Neural cell (in vitro differentiated cells): ENCODE measurements at regions not wholly inside any gene's neighbourhood (a gene's known extent, or its start where the extent isn't known, plus 50 kb on each side); places are given as distances from the start of the nearest gene placed in this dataset.

Source experiments
- H2AFZ ChIP-seq: fragments of 200-600, 300-800 bp; sonication (generic), shearing (Covaris generic); 2 replicates; pipeline ENCODE4 v1.6.0; 2014; ENCODE audit warnings: low read depth, mild to moderate bottlenecking, antibody characterized with exemption, low read length, moderate library complexity
- H3F3A ChIP-seq: fragments of 200-600 bp; shearing (Covaris generic); 2 replicates; pipeline ENCODE4 v1.6.1; 2016; ENCODE audit warnings: mild to moderate bottlenecking, moderate library complexity, mixed read lengths, antibody characterized with exemption, low read length; ENCODE audit not compliant: insufficient read depth, poor library complexity, severe bottlenecking
- H3K27ac ChIP-seq: fragments of 200-600, 300-800 bp; sonication (generic), shearing (Covaris generic); 2 replicates; pipeline ENCODE4 v1.5.1; 2014; ENCODE audit warnings: mild to moderate bottlenecking, low read length, moderate library complexity
- H3K27me3 ChIP-seq: fragments of 300-800, 200-600 bp; sonication (generic), shearing (Covaris generic); 2 replicates; pipeline ENCODE4 v1.6.0; 2014; ENCODE audit warnings: mild to moderate bottlenecking, low read depth, low read length, moderate library complexity; ENCODE audit not compliant: insufficient read depth
- H3K36me3 ChIP-seq: fragments of 300-800, 200-600 bp; sonication (generic), shearing (Covaris generic); 2 replicates; pipeline ENCODE4 v1.5.1; 2014; ENCODE audit warnings: mild to moderate bottlenecking, antibody characterized with exemption, low read length, moderate library complexity; ENCODE audit not compliant: insufficient read depth
- H3K4me2 ChIP-seq: fragments of 300-800, 200-600 bp; sonication (generic), shearing (Covaris generic); 2 replicates; pipeline ENCODE4 v1.6.0; 2014; ENCODE audit warnings: mild to moderate bottlenecking, low read length
- H3K4me3 ChIP-seq: fragments of 300-800, 200-600 bp; sonication (generic), shearing (Covaris generic); 2 replicates; pipeline ENCODE4 v1.5.1; 2014; ENCODE audit warnings: mild to moderate bottlenecking, low read length, moderate library complexity
- H3K79me2 ChIP-seq: fragments of 200-600 bp; shearing (Covaris generic); replicated peaks from 2 replicates; pipeline ENCODE4 v1.6.0; 2014; ENCODE audit warnings: mild to moderate bottlenecking, low read length, moderate library complexity; ENCODE audit not compliant: insufficient read depth
- H3K9ac ChIP-seq: fragments of 300-800, 200-600 bp; sonication (generic), shearing (Covaris generic); 2 replicates; pipeline ENCODE4 v1.6.1; 2016; ENCODE audit warnings: mild to moderate bottlenecking, low read length, mixed read lengths
- H3K9me2 ChIP-seq: fragments of 200-600 bp; shearing (Covaris generic); 2 replicates; pipeline ENCODE4 v1.6.1; 2016; ENCODE audit warnings: mild to moderate bottlenecking, low read length, mixed read lengths; ENCODE audit not compliant: insufficient read depth
- H3K9me3 ChIP-seq: fragments of 200-600, 300-800 bp; sonication (generic), shearing (Covaris generic); 2 replicates; pipeline ENCODE4 v1.6.1; 2016; ENCODE audit warnings: mild to moderate bottlenecking, mixed run types, low read length, moderate library complexity, mixed read lengths
- H4K20me1 ChIP-seq: fragments of 200-600 bp; shearing (Covaris generic); 2 replicates; pipeline ENCODE4 v1.6.1; 2016; ENCODE audit warnings: mild to moderate bottlenecking, mixed run types; ENCODE audit not compliant: insufficient read depth
- EP300 ChIP-seq: fragments of 450-650 bp; conservative IDR thresholded peaks from 2 replicates; pipeline ENCODE4 v1.6.1; 2014; ENCODE audit warnings: antibody characterized with exemption, mild to moderate bottlenecking, moderate library complexity; ENCODE audit not compliant: poor library complexity, severe bottlenecking
- EZH2 ChIP-seq: fragments of 200-600, 300-800 bp; shearing (Covaris generic), sonication (generic); IDR thresholded peaks from 2 replicates; pipeline ENCODE4 v1.6.1; 2014; ENCODE audit warnings: antibody characterized with exemption, low read length, borderline replicate concordance, mild to moderate bottlenecking; ENCODE audit not compliant: insufficient read depth, poor library complexity, severe bottlenecking
- MXI1 ChIP-seq: fragments of 450-650 bp; conservative IDR thresholded peaks from 2 replicates; pipeline ENCODE4 v1.6.1; 2014; ENCODE audit warnings: antibody characterized with exemption, mild to moderate bottlenecking; ENCODE audit not compliant: poor library complexity, severe bottlenecking
- POLR2AphosphoS5 ChIP-seq: IDR thresholded peaks from 2 replicates; pipeline ENCODE4 v1.6.1; 2012
- RAD21 ChIP-seq: fragments of 450-650 bp; conservative IDR thresholded peaks from 2 replicates; pipeline ENCODE4 v1.6.1; 2014; ENCODE audit warnings: antibody characterized with exemption, mild to moderate bottlenecking, moderate library complexity
- SMC3 ChIP-seq: fragments of 450-650 bp; conservative IDR thresholded peaks from 2 replicates; pipeline ENCODE4 v1.6.1; 2014; ENCODE audit warnings: antibody characterized with exemption, mild to moderate bottlenecking, moderate library complexity; ENCODE audit not compliant: poor library complexity
- TAF1 ChIP-seq: IDR thresholded peaks from 2 replicates; pipeline ENCODE4 v1.6.1; 2012; ENCODE audit warnings: low read depth
- TF ChIP-seq, protein P1 (sequence below): fragments of 450-650 bp; IDR thresholded peaks from 2 replicates; pipeline ENCODE4 v1.5.1; 2014; ENCODE audit warnings: antibody characterized with exemption, mild to moderate bottlenecking, moderate library complexity; ENCODE audit not compliant: poor library complexity, severe bottlenecking
- TF ChIP-seq, protein P2 (sequence below): IDR thresholded peaks from 2 replicates; pipeline ENCODE4 v1.6.1; 2012; ENCODE audit warnings: borderline replicate concordance

DNA sequence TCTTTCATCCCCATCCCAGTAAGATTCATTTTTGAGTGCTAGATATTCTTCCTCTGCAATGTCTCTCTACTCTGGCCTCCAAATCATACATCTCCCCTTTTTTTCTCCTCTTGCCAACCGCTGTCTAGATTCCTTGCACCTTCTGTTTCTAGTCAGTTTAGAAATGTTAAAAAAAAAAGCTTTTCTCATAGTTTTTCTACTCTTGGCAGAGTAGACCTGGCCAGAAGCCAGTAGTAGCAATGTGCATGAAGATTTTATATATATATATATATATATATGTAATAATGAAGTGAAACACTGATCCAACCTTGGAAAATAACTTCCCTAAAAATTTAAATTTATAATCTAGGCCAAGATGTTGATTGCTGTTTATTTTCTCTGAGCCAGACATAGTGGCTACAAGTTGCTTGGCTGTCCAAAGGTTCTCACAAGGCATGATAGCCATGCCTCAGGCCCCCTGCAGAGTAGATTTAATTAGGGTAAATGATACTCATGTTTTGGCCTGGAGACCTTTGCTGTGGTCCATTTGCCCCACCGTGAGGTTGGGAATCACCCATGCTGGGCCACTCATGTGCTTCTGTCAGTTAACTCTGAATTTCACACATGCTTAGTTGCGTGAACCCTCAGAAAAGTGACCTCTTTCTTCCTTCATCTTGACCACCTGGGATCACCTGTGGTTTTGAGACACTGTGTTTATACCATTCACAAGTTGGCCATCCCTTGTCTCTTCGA lies 103.4 kb upstream of the KCNE2 start:
- no peaks in the 10 kb centered on the region for H3K9me3 ChIP-seq
- no peaks in the 10 kb centered on the region for H4K20me1 ChIP-seq
- no peaks in the 10 kb centered on the region for H3K9me2 ChIP-seq
- TF ChIP-seq, protein P1, sequence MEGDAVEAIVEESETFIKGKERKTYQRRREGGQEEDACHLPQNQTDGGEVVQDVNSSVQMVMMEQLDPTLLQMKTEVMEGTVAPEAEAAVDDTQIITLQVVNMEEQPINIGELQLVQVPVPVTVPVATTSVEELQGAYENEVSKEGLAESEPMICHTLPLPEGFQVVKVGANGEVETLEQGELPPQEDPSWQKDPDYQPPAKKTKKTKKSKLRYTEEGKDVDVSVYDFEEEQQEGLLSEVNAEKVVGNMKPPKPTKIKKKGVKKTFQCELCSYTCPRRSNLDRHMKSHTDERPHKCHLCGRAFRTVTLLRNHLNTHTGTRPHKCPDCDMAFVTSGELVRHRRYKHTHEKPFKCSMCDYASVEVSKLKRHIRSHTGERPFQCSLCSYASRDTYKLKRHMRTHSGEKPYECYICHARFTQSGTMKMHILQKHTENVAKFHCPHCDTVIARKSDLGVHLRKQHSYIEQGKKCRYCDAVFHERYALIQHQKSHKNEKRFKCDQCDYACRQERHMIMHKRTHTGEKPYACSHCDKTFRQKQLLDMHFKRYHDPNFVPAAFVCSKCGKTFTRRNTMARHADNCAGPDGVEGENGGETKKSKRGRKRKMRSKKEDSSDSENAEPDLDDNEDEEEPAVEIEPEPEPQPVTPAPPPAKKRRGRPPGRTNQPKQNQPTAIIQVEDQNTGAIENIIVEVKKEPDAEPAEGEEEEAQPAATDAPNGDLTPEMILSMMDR: no peak
- TF ChIP-seq POLR2AphosphoS5 (no peak), EZH2 (no peak), SMC3 (no peak), TAF1 (no peak), RAD21 (no peak), EP300 (no peak), MXI1 (no peak)
- TF ChIP-seq, protein P2, sequence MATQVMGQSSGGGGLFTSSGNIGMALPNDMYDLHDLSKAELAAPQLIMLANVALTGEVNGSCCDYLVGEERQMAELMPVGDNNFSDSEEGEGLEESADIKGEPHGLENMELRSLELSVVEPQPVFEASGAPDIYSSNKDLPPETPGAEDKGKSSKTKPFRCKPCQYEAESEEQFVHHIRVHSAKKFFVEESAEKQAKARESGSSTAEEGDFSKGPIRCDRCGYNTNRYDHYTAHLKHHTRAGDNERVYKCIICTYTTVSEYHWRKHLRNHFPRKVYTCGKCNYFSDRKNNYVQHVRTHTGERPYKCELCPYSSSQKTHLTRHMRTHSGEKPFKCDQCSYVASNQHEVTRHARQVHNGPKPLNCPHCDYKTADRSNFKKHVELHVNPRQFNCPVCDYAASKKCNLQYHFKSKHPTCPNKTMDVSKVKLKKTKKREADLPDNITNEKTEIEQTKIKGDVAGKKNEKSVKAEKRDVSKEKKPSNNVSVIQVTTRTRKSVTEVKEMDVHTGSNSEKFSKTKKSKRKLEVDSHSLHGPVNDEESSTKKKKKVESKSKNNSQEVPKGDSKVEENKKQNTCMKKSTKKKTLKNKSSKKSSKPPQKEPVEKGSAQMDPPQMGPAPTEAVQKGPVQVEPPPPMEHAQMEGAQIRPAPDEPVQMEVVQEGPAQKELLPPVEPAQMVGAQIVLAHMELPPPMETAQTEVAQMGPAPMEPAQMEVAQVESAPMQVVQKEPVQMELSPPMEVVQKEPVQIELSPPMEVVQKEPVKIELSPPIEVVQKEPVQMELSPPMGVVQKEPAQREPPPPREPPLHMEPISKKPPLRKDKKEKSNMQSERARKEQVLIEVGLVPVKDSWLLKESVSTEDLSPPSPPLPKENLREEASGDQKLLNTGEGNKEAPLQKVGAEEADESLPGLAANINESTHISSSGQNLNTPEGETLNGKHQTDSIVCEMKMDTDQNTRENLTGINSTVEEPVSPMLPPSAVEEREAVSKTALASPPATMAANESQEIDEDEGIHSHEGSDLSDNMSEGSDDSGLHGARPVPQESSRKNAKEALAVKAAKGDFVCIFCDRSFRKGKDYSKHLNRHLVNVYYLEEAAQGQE: no peak
- H3K4me3 ChIP-seq: no peak overlapping the region
- H3K36me3 ChIP-seq: no peaks in the 10 kb centered on the region
- no peaks in the 10 kb centered on the region for H3K79me2 ChIP-seq
- H3K27ac ChIP-seq: no peak overlapping the region
- H2AFZ ChIP-seq: no peak overlapping the region
- H3F3A ChIP-seq: no peaks in the 10 kb centered on the region
- H3K4me2 ChIP-seq: no peak overlapping the region
- H3K9ac ChIP-seq: no peak overlapping the region
- H3K27me3 ChIP-seq: no peaks in the 10 kb centered on the region

DNA sequence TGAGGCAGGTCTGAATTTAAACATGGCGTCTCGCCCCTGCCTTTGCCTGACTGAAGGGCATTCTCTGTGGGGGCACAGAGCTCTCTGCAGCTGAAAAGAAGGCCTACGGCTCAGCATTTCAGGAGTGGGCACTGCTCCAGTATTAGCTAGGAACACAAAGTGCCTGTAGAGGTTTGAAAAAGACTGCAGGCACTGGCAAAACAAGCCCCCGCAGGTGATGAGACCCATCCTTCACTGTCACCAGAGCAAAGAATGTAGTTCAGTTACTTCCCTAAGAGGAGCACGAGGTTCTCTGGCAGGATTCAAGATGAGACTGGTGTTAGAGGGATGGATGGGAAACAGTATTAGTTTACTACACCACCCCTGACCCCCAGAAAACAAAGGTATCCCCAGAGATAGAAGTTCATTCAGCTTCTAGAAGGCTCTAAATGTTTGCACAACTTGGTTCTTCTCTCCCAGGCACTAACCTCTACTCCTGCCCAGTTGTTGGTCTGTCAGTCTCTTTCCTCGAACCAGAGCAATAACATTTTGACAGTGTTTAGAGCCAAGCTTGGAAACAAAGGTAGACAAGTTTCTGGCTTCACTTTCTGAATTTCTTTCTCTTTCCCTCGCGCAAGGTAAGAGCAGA lies 101.9 kb upstream of the KCNE2 start:
- Histone ChIP-seq H3K27me3 (no peaks in the 10 kb centered on the region), H4K20me1 (no peaks in the 10 kb centered on the region), H3K4me3 (no peak overlapping the region), H3K4me2 (no peak overlapping the region), H3F3A (no peaks in the 10 kb centered on the region), H3K36me3 (no peaks in the 10 kb centered on the region), H3K9me3 (no peaks in the 10 kb centered on the region), H3K79me2 (no peaks in the 10 kb centered on the region), H3K27ac (no peak overlapping the region), H3K9ac (no peak overlapping the region), H2AFZ (no peak overlapping the region), H3K9me2 (no peaks in the 10 kb centered on the region)
- TF ChIP-seq SMC3: no peak
